SK-N-SH treated with all-trans-retinoic acid at 6 μM for 48 hours (cell line): ENCODE measurements at regions not wholly inside any gene's neighbourhood (a gene's known extent, or its start where the extent isn't known, plus 50 kb on each side); places are given as distances from the start of the nearest gene placed in this dataset.

Experiments used
- ISL1 ChIP-seq: fragments of 250-450 bp; sonication (Bioruptor Pico); IDR thresholded peaks from 2 replicates; pipeline ENCODE4 v2.1.2; 2022; ENCODE audit warnings: mild to moderate bottlenecking, moderate library complexity
- ZC3H10 ChIP-seq: fragments of 250-450 bp; sonication (Bioruptor Pico); IDR thresholded peaks from 2 replicates; pipeline ENCODE4 v1.5.1; 2021; ENCODE audit warnings: mild to moderate bottlenecking, moderate library complexity
- ZFP3 ChIP-seq: fragments of 250-450 bp; sonication (Bioruptor Pico); IDR thresholded peaks from 2 replicates; pipeline ENCODE4 v1.5.0; 2020; ENCODE audit warnings: mild to moderate bottlenecking, moderate library complexity
- TF ChIP-seq, protein P1 (sequence below): fragments of 250-450 bp; sonication (Bioruptor Pico); IDR thresholded peaks from 2 replicates; pipeline ENCODE4 v1.5.0; 2020; ENCODE audit warnings: mild to moderate bottlenecking, moderate library complexity

DNA sequence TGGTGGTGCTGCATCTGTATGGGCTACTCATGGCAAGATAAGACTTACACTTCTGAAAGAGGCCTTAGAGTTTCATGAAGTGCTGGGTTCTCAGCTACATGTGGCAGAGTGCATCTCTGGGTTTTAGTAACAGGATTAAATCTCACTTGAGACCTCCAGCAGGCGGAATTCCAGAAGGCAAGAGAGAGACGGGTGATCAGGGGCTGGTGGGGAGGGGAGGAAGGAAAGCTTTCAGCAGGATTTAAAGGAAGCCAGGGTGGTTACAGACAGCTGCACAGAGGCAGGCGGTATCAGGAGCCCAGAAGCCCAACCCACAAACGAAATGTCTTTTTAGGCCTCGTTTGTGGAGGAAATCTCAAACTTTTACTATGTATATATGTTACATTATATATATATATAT, 56.2 kb upstream of the CD82 start:
- TF ChIP-seq, protein P1, sequence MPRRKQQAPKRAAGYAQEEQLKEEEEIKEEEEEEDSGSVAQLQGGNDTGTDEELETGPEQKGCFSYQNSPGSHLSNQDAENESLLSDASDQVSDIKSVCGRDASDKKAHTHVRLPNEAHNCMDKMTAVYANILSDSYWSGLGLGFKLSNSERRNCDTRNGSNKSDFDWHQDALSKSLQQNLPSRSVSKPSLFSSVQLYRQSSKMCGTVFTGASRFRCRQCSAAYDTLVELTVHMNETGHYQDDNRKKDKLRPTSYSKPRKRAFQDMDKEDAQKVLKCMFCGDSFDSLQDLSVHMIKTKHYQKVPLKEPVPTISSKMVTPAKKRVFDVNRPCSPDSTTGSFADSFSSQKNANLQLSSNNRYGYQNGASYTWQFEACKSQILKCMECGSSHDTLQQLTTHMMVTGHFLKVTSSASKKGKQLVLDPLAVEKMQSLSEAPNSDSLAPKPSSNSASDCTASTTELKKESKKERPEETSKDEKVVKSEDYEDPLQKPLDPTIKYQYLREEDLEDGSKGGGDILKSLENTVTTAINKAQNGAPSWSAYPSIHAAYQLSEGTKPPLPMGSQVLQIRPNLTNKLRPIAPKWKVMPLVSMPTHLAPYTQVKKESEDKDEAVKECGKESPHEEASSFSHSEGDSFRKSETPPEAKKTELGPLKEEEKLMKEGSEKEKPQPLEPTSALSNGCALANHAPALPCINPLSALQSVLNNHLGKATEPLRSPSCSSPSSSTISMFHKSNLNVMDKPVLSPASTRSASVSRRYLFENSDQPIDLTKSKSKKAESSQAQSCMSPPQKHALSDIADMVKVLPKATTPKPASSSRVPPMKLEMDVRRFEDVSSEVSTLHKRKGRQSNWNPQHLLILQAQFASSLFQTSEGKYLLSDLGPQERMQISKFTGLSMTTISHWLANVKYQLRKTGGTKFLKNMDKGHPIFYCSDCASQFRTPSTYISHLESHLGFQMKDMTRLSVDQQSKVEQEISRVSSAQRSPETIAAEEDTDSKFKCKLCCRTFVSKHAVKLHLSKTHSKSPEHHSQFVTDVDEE (CRISPR knock-in tag), result no peak
- TF ChIP-seq ZC3H10 (CRISPR knock-in tag), result no peak
- TF ChIP-seq ISL1 (CRISPR knock-in tag), result no peak
- TF ChIP-seq ZFP3 (CRISPR knock-in tag), result no peak
